ENCODE measurements at regions not wholly inside any gene's neighbourhood (a gene's known extent, or its start where the extent isn't known, plus 50 kb on each side); places are given as distances from the start of the nearest gene placed in this dataset.

DNA sequence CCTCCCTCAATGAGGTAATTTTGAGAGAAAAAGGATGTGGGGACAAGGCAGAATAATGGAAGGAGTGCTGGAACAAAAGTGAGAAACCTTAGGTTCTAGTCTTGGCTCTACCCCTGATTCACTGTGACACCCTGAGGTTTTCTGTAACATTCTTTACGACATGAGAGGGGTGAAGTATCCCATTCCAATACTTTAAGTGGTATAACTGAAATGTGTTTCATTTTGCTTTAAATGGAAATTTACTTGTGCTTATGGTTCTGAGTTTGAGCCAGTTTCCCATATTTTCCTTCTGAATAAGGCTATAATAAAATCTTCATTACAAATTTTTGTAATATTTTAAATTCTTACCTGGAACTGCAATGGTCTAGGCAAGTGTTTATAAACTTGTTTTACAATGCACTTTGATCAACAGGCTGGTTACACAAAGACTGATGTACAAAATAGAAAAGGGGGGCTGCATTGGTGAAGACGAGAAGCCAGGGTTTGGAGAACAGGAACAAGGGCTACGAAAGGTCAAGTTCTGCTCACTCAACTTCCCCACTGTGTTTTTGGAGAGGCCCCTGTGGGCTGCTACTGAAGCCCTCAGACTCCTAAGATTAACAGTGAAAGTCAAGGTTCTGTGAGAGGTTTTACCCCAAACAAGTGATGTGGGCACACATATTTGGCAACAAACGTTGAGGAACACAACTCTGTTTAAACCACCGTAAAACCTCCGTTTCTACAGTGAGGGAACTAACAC lies 171.9 kb upstream of the ELL2 start:
- CTCF ChIA-PET: no interaction called here
- no peaks in the 10 kb centered on the region for H3K36me3 Mint-ChIP-seq (ENCODE audit: low read depth)
- no peak for DNase-seq
- no peak overlapping the region for H3K27ac Mint-ChIP-seq
- H3K9me3 Mint-ChIP-seq: no peaks in the 10 kb centered on the region
- H3K4me3 Mint-ChIP-seq: no peak overlapping the region
- H3K4me1 Mint-ChIP-seq: no peaks in the 10 kb centered on the region
- H3K27me3 Mint-ChIP-seq: peaks cover 16% of the 10 kb centered on the region
- POLR2A ChIA-PET: no interaction called here

DNA sequence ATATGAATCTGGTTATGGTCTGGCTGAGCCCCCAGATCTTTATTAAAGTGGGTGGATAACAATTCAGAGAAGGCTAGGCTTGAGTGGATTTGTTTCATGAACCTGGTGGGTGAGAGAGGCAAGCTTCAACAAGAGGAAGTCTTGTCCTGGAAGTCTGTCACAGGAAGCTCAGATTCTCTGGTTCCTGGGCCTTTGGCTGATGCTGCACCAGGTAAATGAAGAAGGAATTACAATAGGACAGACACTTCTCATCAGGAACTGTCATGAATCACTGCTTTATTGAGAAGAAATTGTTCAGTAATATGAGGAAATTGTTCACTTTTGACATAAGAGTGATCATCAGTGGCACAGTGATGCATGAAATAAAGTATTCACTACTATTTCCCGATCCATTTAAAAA lies 167.6 kb upstream of the ELL2 start:
- POLR2A ChIA-PET: no interaction called here
- no peak overlapping the region for H3K4me3 Mint-ChIP-seq
- no peaks in the 10 kb centered on the region for H3K4me1 Mint-ChIP-seq
- DNase-seq: no peak
- H3K27ac Mint-ChIP-seq: no peak overlapping the region
- peaks cover 12% of the 10 kb centered on the region for H3K27me3 Mint-ChIP-seq
- CTCF ChIA-PET: no interaction called here
- no peaks in the 10 kb centered on the region for H3K9me3 Mint-ChIP-seq
- H3K36me3 Mint-ChIP-seq (ENCODE audit: low read depth): no peaks in the 10 kb centered on the region

DNA sequence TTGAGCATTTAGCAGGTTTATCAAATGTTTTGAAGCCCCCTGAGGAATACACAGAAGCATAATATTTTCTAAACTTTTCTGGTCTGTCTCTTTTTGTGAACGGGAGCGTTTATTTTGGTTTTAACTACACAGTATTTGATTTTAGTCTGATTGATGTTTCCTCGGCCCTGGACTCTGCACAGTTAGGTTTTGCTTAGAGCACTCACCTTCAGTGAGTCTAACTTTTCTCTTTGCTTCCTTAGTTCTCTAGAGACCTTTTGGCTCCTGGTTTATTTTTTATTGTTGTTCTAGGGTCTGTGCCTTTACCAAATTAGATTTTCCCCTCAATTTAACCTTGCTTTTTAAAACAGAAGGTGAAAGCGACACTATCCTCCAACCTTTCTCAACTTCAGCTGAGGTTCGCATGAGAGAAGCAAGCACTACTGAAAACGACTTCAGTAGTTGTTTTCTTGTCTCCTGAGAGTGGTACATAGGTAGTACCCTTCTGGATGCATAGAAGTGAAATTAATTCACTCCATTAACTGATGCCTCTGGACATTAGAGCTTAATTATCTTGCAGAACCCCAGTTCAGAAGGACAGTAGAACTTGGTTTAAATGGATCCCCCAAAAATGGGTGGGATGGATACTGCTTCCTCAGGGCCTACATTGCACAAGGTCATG lies 166.7 kb upstream of the ELL2 start:
- H3K36me3 Mint-ChIP-seq (ENCODE audit: low read depth): no peaks in the 10 kb centered on the region
- ChIA-PET CTCF (interaction anchor here (0.6 kb wide), 1 partner anchor 1184 kb away, joined by 3 read pairs; no protein-coding TSS in a partner anchor), POLR2A (no interaction called here)
- H3K4me3 Mint-ChIP-seq: no peak overlapping the region
- no peak for DNase-seq
- H3K27me3 Mint-ChIP-seq: peaks cover 16% of the 10 kb centered on the region
- no peaks in the 10 kb centered on the region for H3K4me1 Mint-ChIP-seq
- H3K27ac Mint-ChIP-seq: no peak overlapping the region
- H3K9me3 Mint-ChIP-seq: no peaks in the 10 kb centered on the region

DNA sequence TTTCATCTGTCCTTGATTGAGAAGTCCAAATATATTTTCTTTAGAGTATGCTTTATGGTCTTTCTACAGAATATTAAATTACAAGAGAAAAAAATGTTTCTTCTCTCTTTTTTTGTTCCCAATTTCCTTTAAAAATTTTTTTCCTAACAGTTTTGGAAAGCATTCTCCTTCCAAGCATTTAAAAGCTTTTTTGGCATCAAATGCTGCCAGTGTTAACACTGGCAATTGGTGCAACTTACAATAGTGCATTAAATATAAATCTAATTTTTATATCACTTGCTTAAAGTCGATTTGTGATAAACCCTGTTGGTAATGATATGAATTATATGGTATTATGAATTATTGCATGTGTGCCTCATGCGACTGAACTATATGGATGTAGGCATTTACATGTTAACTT lies 165.9 kb upstream of the ELL2 start:
- ChIA-PET POLR2A (no interaction called here), CTCF (interaction anchor here (0.8 kb wide), 1 partner anchor 209 kb away, joined by 3 read pairs; no protein-coding TSS in a partner anchor)
- Mint-ChIP-seq H3K27me3 (peaks cover 16% of the 10 kb centered on the region), H3K4me1 (no peaks in the 10 kb centered on the region), H3K9me3 (no peaks in the 10 kb centered on the region), H3K36me3 (ENCODE audit: low read depth) (no peaks in the 10 kb centered on the region), H3K4me3 (no peak overlapping the region), H3K27ac (no peak overlapping the region)
- no peak for DNase-seq

DNA sequence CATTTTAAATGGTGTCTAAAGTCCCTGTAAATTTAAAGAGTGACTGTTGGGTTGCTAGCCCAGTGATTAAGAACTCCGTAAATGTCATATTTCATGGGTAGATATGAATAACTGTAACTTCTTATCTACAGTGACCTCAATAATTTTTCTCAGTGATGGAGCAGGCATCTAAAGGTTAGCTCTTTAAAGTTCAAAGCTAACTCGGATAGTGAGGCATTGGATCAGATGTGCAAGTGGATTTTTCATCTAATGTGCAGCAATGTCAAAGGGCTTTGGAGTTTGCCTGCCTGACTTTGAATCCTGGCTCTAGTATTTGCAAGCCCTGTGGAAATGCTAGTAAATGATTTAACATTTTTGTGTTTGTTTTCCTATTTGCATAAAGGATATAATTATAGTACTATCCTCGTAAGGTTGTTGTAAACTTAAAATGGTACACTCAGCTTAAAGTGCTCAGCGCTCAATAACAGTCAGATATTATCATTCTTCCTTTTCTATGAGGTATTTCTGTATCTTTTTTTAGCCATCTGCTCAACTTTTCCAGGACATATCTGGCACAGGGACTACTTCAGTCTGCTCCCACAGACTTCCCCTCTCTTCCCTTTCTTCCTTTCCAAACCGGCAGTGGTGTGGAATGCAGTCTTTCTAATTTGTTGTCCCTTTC lies 163.7 kb upstream of the ELL2 start:
- CTCF ChIA-PET: no interaction called here

DNA sequence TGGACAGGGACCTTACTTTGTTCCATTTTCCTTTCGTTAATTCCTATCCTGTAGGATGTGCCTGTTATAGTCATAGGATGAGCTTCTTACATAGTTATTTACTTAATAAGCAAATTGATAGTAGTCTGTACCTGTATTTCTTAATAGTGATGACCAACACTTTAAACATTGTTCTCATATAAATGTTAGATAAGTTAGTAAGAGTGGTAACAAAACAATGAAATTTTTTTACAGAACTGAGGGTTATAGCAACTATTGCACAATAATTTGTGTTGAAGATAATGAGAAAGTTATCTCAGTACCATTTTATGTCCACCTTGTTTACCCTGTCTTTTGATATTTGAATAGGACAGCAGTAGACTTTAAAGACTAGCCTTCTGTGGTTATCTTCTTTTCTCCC lies 162.9 kb upstream of the ELL2 start:
- ChIA-PET CTCF (no interaction called here), POLR2A (no interaction called here)
- H3K27ac Mint-ChIP-seq: no peak overlapping the region
- no peaks in the 10 kb centered on the region for H3K4me1 Mint-ChIP-seq
- H3K4me3 Mint-ChIP-seq: no peak overlapping the region
- no peaks in the 10 kb centered on the region for H3K9me3 Mint-ChIP-seq
- peaks cover 20% of the 10 kb centered on the region for H3K27me3 Mint-ChIP-seq
- no peaks in the 10 kb centered on the region for H3K36me3 Mint-ChIP-seq (ENCODE audit: low read depth)
- no peak for DNase-seq

More for the DNA sequence above, 163.7 kb upstream of the ELL2 start:
- no peak overlapping the region for H3K27ac Mint-ChIP-seq
- H3K9me3 Mint-ChIP-seq: no peaks in the 10 kb centered on the region
- POLR2A ChIA-PET: no interaction called here
- peaks cover 20% of the 10 kb centered on the region for H3K27me3 Mint-ChIP-seq
- no peaks in the 10 kb centered on the region for H3K36me3 Mint-ChIP-seq (ENCODE audit: low read depth)
- no peaks in the 10 kb centered on the region for H3K4me1 Mint-ChIP-seq
- H3K4me3 Mint-ChIP-seq: no peak overlapping the region
- DNase-seq: no peak

DNA sequence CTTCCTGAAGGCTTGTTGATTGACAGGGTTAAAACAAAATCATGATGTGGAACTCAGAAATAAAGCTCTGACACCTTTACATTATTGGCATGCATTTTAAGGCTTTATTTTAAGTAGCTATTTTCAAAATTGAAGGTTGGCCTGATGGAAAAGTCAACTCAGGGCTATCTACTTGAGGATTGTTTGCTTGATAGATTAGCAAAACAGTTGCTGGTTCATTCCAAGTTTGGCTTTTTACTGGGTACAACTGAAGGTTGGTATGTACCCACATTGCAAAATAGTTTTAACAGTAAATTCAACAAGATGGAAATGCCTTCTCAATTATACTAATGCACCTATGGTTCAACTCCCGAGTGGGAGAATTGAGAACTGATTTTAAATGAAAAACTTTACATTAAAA lies 161.8 kb upstream of the ELL2 start:
- CTCF ChIA-PET: no interaction called here
- Mint-ChIP-seq H3K27ac (no peak overlapping the region), H3K36me3 (ENCODE audit: low read depth) (no peaks in the 10 kb centered on the region), H3K9me3 (no peaks in the 10 kb centered on the region), H3K4me3 (no peak overlapping the region), H3K27me3 (peaks cover 20% of the 10 kb centered on the region), H3K4me1 (no peaks in the 10 kb centered on the region)
- POLR2A ChIA-PET: no interaction called here
- DNase-seq: no peak

DNA sequence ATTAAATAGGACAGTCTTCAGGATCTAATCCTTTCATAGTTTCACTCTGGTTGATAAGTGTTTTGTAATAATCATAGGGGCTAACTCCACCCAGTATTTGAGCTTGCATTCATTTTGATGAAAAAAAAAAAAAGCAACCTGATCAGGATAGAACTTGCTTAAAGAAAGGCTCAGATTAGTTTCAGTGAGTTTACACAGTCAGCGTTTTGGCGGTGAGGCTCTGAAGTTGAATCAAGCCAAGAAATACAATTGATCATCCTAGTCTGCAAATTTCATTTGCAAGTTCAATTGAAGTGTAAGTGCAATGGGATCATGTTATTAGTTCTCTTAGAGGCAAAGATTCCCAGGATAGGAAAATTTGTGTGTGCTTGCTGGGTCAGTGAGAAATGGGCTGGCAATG lies 159.7 kb upstream of the ELL2 start:
- no peak for DNase-seq
- POLR2A ChIA-PET: no interaction called here
- Mint-ChIP-seq H3K9me3 (no peaks in the 10 kb centered on the region), H3K4me3 (no peak overlapping the region), H3K36me3 (ENCODE audit: low read depth) (no peaks in the 10 kb centered on the region), H3K27ac (no peak overlapping the region), H3K27me3 (peaks cover 20% of the 10 kb centered on the region), H3K4me1 (no peaks in the 10 kb centered on the region)
- CTCF ChIA-PET: no interaction called here

DNA sequence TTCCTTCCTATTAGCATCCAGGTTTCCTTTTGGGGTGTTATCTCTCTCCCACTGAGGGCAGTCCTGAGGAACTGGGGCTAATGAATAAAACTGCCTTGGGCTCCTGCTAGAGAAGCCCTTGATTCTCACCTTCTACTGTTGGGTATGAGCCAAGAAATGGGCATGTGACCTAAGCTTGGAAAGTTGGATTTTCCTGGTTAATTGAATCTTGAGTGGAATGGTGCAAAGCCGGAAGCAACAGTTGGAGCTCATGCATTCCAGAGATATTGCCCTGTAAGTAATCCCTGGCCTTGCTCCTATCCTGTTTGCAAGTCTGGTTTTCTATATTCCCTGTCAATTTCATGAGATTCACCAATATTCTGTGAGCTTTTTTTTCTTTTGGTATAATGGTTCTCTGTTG lies 158.5 kb upstream of the ELL2 start:
- Mint-ChIP-seq H3K36me3 (ENCODE audit: low read depth) (no peaks in the 10 kb centered on the region), H3K27ac (no peak overlapping the region), H3K9me3 (no peaks in the 10 kb centered on the region), H3K27me3 (peaks cover 13% of the 10 kb centered on the region), H3K4me3 (no peak overlapping the region), H3K4me1 (peaks cover 6% of the 10 kb centered on the region)
- no peak for DNase-seq
- CTCF ChIA-PET: interaction anchor here (0.6 to 1.6 kb wide), 3 partner anchors 23 to 731 kb away, joined by 3 to 4 read pairs (median 3); no protein-coding TSS in a partner anchor
- POLR2A ChIA-PET: no interaction called here

DNA sequence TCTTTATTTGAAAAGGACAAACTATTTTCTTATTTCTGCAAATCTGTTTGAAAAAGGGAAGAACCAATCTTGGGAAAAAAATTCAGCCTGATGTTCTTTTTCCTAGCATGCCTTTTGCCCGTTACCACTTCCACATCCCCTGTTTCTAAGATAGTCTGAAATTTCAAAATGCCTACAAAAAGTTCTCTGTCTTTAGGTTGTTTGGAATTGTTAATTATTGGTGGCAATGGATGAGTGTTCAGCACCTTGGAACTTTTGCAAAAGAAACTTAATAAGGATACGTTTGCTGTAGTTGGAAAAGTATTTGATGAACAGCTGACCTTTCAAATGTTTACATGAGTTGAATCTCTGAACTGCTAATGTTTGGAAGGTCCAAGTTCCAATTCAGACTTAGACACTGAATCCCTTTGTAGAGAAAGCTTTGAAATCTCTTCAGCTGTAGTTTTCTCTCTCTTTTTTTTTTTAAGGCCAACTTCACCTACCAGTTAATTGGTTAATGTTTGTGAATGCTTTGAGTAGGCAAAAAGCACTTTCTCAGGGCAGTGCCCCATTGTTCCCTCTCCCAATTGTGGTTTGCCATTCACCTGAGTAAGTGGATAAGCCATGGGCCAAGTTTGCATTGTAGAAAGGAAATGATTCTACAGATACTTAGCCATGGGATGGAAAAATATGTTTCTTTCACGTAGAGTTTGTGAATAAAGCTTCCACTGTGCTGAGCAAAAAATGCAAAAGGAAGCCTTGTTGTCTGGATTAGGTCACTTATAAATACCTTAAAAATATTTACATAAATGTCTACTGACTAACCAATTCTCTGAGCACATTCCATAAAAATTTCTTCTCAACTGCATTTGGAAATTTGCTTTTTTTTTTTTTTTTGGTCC lies 156.4 kb upstream of the ELL2 start:
- no peak overlapping the region for H3K4me3 Mint-ChIP-seq
- ChIA-PET CTCF (interaction anchor here (0.6 to 1.2 kb wide), 3 partner anchors 109 to 249 kb away, joined by 3 to 4 read pairs (median 4); no protein-coding TSS in a partner anchor), POLR2A (no interaction called here)

DNA sequence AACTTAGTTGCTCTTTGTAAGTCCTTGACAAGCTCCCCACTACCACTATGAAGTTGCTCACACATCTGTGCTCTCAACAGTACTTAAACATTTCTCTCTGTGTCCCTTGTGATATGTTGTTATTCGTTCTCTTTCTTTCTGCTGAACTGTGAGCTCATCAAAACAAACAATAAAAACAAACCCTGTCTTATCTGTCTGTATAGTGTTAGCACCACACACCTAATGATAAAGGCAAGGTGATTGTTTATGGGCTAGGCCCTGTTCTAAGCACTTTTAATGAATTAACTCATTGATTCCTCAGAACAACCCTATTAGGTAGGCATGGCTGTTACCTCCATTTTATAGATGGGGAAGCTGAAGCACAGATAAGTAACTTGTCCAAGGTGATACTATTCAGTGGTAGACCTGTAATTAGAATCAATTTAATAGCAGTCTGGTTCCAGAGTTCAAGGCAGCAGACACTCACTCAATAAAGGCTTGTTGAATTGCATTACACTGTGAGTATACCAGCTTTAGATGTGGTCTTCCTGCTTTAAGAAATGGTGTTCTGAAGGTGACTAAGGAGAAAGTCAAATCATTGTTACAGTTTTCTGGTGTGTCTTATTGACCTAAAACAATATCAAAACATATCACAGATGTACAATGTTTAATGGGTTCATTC lies 153.6 kb upstream of the ELL2 start:
- no peak overlapping the region for H3K27ac Mint-ChIP-seq
- POLR2A ChIA-PET: no interaction called here
- no peaks in the 10 kb centered on the region for H3K9me3 Mint-ChIP-seq
- H3K4me3 Mint-ChIP-seq: no peak overlapping the region
- no peaks in the 10 kb centered on the region for H3K36me3 Mint-ChIP-seq (ENCODE audit: low read depth)
- DNase-seq: no peak
- CTCF ChIA-PET: interaction anchor here (0.6 to 1.5 kb wide), 5 partner anchors 17 to 256 kb away, joined by 3 to 4 read pairs (median 3); no protein-coding TSS in a partner anchor
- peaks cover 20% of the 10 kb centered on the region for H3K4me1 Mint-ChIP-seq
- no peaks in the 10 kb centered on the region for H3K27me3 Mint-ChIP-seq

More for the DNA sequence above, 156.4 kb upstream of the ELL2 start:
- peaks cover 4% of the 10 kb centered on the region for H3K27me3 Mint-ChIP-seq
- no peaks in the 10 kb centered on the region for H3K9me3 Mint-ChIP-seq
- H3K4me1 Mint-ChIP-seq: peaks cover 14% of the 10 kb centered on the region
- DNase-seq: no peak
- no peak overlapping the region for H3K27ac Mint-ChIP-seq
- no peaks in the 10 kb centered on the region for H3K36me3 Mint-ChIP-seq (ENCODE audit: low read depth)

DNA sequence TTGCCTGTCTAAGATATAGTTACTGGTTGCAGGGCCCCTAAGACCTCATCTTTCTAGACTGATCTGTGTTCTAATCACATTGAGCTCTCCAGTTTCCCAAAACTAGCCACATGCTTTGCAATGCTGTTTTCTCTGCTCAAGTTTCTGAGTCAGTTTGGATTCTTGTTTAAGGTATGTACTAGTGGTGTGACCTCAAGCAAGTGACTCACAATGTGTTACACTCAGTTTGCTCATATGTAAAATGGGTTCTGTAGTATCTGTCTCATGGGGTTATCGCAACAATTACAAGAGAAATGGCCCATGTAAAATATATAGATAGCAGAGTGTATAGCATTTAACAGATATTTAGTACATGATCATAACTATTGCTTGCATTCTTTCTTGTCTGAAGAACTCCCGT lies 153.1 kb upstream of the ELL2 start:
- CTCF ChIA-PET: interaction anchor here (0.6 to 1.5 kb wide), 4 partner anchors 18 to 255 kb away, joined by 3 read pairs; no protein-coding TSS in a partner anchor
- DNase-seq: no peak
- POLR2A ChIA-PET: no interaction called here
- H3K27me3 Mint-ChIP-seq: no peaks in the 10 kb centered on the region
- H3K9me3 Mint-ChIP-seq: no peaks in the 10 kb centered on the region
- no peak overlapping the region for H3K4me3 Mint-ChIP-seq
- no peaks in the 10 kb centered on the region for H3K36me3 Mint-ChIP-seq (ENCODE audit: low read depth)
- H3K4me1 Mint-ChIP-seq: peaks cover 22% of the 10 kb centered on the region
- H3K27ac Mint-ChIP-seq: no peak overlapping the region

Measured in activated CD4-positive, alpha-beta T cell treated with anti-CD3 and anti-CD28 coated beads, Interleukin-2, amount 10 ng/mL, durations not matched to agents 7 days and 5 days (primary cell).